Effector memory CD8-positive, alpha-beta T cell (primary cell): ENCODE measurements at regions not wholly inside any gene's neighbourhood (a gene's known extent, or its start where the extent isn't known, plus 50 kb on each side); places are given as distances from the start of the nearest gene placed in this dataset.

ENCODE experiments used
- ATAC-seq: fragments of 150-1000 bp; cut with Tn5 transposase; replicated peaks from 2 replicates; pipeline ENCODE4 v1.10.0; 2021; ENCODE audit warnings: mild to moderate bottlenecking, moderate library complexity
- DNase-seq, 3 experiments: peaks; one replicate each; pipeline ENCODE4 v3.0.0; 2021
- H3K27ac Mint-ChIP-seq, 2 donors: one replicate each; pipeline ENCODE4 v1.8.0; 2022; ENCODE audit warnings: mild to moderate bottlenecking in 2 of 2, mixed read lengths in 2 of 2, moderate library complexity in 2 of 2
- H3K27me3 Mint-ChIP-seq, 2 donors: one replicate each; pipeline ENCODE4 v1.8.0; 2022; ENCODE audit warnings: mixed read lengths in 2 of 2
- H3K36me3 Mint-ChIP-seq: one replicate; pipeline ENCODE4 v1.8.0; 2022; ENCODE audit warnings: mild to moderate bottlenecking, moderate library complexity, mixed read lengths; ENCODE audit not compliant: insufficient read depth
- H3K4me1 Mint-ChIP-seq, 2 donors: one replicate each; pipeline ENCODE4 v1.8.0; 2022; ENCODE audit warnings: low read depth in 2 of 2, mixed read lengths in 2 of 2
- H3K4me3 Mint-ChIP-seq, 2 donors: one replicate each; pipeline ENCODE4 v1.8.0; 2022; ENCODE audit warnings: mild to moderate bottlenecking in 2 of 2, mixed read lengths in 2 of 2, moderate library complexity in 2 of 2
- H3K9me3 Mint-ChIP-seq, 2 donors: one replicate each; pipeline ENCODE4 v1.8.0; 2022; ENCODE audit warnings: mixed read lengths in 2 of 2

- Mint-ChIP-seq H3K27me3 (peaks cover 0 to under 1% of the 10 kb centered on the region in 2 donors), H3K4me1 (peaks cover 29 to 35% of the 10 kb centered on the region in 2 donors), H3K4me3 (no peak overlapping the region), H3K9me3 (no peaks in the 10 kb centered on the region), H3K36me3 (no peaks in the 10 kb centered on the region), H3K27ac (no peak overlapping the region)
- no peak for DNase-seq
- ATAC-seq: no peak
These were observed 336.1 kb downstream of the MAF start for GRCh38 chr16:79264237-79265109.

GRCh38 chr16:79263425-79263824 is 337.1 kb downstream of the MAF start:
- no peak for ATAC-seq
- no peak for DNase-seq
- Mint-ChIP-seq H3K4me1 (peaks cover 20 to 29% of the 10 kb centered on the region in 2 donors), H3K27ac (no peak overlapping the region), H3K9me3 (no peaks in the 10 kb centered on the region), H3K36me3 (peaks cover 3% of the 10 kb centered on the region), H3K27me3 (peaks cover 0 to 8% of the 10 kb centered on the region in 2 donors), H3K4me3 (no peak overlapping the region)
